NB4 (cell line): ENCODE measurements at regions not wholly inside any gene's neighbourhood (a gene's known extent, or its start where the extent isn't known, plus 50 kb on each side); places are given as distances from the start of the nearest gene placed in this dataset.
A peak's percentile ranks its signal among the peaks of the same experiment; 100 is the strongest.

Source experiments
- DNase-seq: peaks from one replicate; pipeline ENCODE4 v3.0.0; 2010; ENCODE audit warnings: low read depth
- H3K4me3 ChIP-seq: one replicate; pipeline ENCODE4 v1.5.1; 2011; ENCODE audit warnings: mild to moderate bottlenecking, low read depth, low read length, moderate library complexity
- CTCF ChIP-seq: IDR thresholded peaks from one replicate; pipeline ENCODE4 v1.5.1; 2012; ENCODE audit warnings: low read depth, low read length
- MYC ChIP-seq: IDR thresholded peaks from 2 replicates; pipeline ENCODE4 v1.6.1; 2011; ENCODE audit warnings: low read depth, low read length
- POLR2A ChIP-seq: IDR thresholded peaks from 2 replicates; pipeline ENCODE4 v1.6.1; 2011; ENCODE audit warnings: mild to moderate bottlenecking; ENCODE audit not compliant: insufficient read length; ENCODE audit errors: extremely low read depth
- TF ChIP-seq, protein P1 (sequence below): IDR thresholded peaks from 2 replicates; pipeline ENCODE4 v1.6.1; 2011; ENCODE audit warnings: low read depth, low read length

DNA sequence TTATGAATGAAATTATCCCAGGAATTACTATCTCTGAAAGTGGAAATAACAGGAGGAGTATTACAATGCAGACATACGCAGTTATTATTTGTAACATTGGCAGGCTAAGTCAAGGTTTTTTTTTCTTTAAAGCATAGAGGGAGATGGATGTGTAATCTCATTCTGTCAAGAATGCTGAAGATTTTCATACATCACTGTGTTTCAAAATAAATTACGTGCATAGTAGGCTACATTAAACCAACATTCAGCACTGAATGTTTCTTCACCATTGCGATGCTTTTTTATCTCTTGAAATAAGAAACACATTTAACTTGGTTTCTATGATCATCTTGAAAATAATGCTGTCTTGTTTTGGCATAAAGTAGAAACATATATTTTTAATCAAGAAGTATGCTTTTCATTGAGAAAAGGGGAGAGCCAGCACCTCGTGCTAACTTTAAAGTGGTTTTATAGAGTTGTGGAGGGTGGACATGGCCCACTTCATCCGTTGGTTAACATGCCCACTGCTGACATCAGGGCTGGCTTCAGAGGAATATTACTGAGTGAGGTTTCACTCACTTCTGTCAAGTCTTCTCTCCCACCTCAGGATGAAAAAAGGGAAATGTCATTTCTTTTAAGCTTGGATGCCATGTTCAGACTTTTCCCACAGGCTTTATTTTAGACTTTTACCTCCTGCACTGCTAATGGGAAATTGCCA lies 203.6 kb upstream of the MEF2C start:
- DNase-seq: no peak
- no peak overlapping the region for H3K4me3 ChIP-seq
- TF ChIP-seq MYC: no peak
- TF ChIP-seq POLR2A: no peak
- TF ChIP-seq CTCF: no peak
- TF ChIP-seq, protein P1, sequence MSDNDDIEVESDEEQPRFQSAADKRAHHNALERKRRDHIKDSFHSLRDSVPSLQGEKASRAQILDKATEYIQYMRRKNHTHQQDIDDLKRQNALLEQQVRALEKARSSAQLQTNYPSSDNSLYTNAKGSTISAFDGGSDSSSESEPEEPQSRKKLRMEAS: no peak

- TF ChIP-seq, protein P1: no peak
- TF ChIP-seq MYC: no peak
- no peak for TF ChIP-seq CTCF
- no peak for TF ChIP-seq POLR2A
- DNase-seq: no peak
- H3K4me3 ChIP-seq: no peak overlapping the region
Measured at GRCh38 chr5:89083791-89084190, 200.8 kb upstream of the MEF2C start.

DNA sequence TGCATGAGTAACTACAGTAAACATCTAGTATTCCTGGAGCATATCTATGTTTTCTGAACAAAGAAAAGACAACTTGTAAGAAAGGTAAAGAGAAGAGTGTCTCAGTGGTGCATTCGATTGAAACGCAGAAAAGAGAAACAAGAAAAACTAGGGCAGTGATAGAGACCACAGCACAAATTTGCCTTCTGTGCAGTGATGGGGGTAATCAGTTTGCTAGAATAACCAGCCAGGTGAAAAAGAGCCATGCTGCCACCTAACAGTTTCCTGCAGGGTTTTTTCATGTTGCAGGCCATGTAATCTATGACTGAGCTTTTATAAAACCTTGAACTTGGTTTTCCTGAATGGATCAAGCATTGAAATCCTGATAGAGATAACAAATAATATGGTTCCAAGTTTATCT lies 198.4 kb upstream of the MEF2C start:
- H3K4me3 ChIP-seq: no peak overlapping the region
- DNase-seq: no peak
- TF ChIP-seq CTCF: no peak
- TF ChIP-seq, protein P1: no peak
- TF ChIP-seq POLR2A: no peak
- no peak for TF ChIP-seq MYC

GRCh38 chr5:89080467-89081116 lies 197.6 kb upstream of the MEF2C start:
- no peak overlapping the region for H3K4me3 ChIP-seq
- no peak for DNase-seq
- TF ChIP-seq POLR2A: no peak
- TF ChIP-seq, protein P1: no peak
- no peak for TF ChIP-seq MYC
- no peak for TF ChIP-seq CTCF

- DNase-seq: peak; percentile 8
- TF ChIP-seq POLR2A (no peak), MYC (peak; percentile 18; the same call in 1 of the 2 replicates)
- H3K4me3 ChIP-seq: no peak overlapping the region
Measured at GRCh38 chr5:89072842-89073672, 190.1 kb upstream of the MEF2C start.

- TF ChIP-seq CTCF (no peak), MYC (no peak), POLR2A (no peak)
- TF ChIP-seq, protein P1: no peak
- H3K4me3 ChIP-seq: no peak overlapping the region
Measured at GRCh38 chr5:89071941-89072331, 189.0 kb upstream of the MEF2C start.

More at GRCh38 chr5:89071941-89072331, 189.0 kb upstream of the MEF2C start:
- no peak for DNase-seq
